Calu3 (cell line): ENCODE measurements at regions not wholly inside any gene's neighbourhood (a gene's known extent, or its start where the extent isn't known, plus 50 kb on each side); places are given as distances from the start of the nearest gene placed in this dataset.

ENCODE experiments used
- BruUV-seq: library from RNA; stranded (reverse); fragments of 400-500 nt; replicated peaks from 2 replicates; lab custom pipeline; 2021; lab: Mats Ljungman, UMichigan
- CTCF ChIA-PET: fragments of 300-600 bp; sonication (Branson Sonifier 250); formaldehyde crosslinking; loops from one replicate; lab custom pipeline; 2022; ENCODE audit warnings: antibody characterized with exemption; lab: Charles Lee
- DNase-seq: peaks from one replicate; pipeline ENCODE4 v3.0.0; 2022
- H3K27ac Mint-ChIP-seq: one replicate; pipeline ENCODE4 v1.8.0; 2022; ENCODE audit warnings: mixed read lengths; ENCODE audit not compliant: unreplicated experiment
- H3K27me3 Mint-ChIP-seq: one replicate; pipeline ENCODE4 v1.8.0; 2022; ENCODE audit warnings: mixed read lengths; ENCODE audit not compliant: unreplicated experiment
- H3K36me3 Mint-ChIP-seq: one replicate; pipeline ENCODE4 v1.8.0; 2022; ENCODE audit warnings: mild to moderate bottlenecking, moderate library complexity, mixed read lengths; ENCODE audit not compliant: insufficient read depth, unreplicated experiment
- H3K4me1 Mint-ChIP-seq: one replicate; pipeline ENCODE4 v1.8.0; 2022; ENCODE audit warnings: mild to moderate bottlenecking, low read depth, mixed read lengths; ENCODE audit not compliant: unreplicated experiment
- H3K4me3 Mint-ChIP-seq: one replicate; pipeline ENCODE4 v1.8.0; 2022; ENCODE audit warnings: mild to moderate bottlenecking, low read depth, moderate library complexity, mixed read lengths; ENCODE audit not compliant: unreplicated experiment
- H3K9me3 Mint-ChIP-seq: one replicate; pipeline ENCODE4 v1.8.0; 2022; ENCODE audit warnings: low read depth, mixed read lengths; ENCODE audit not compliant: unreplicated experiment
- intact Hi-C: fragments of 100-400 bp; cut with micrococcal nuclease; formaldehyde crosslinking; loops from one replicate; pipeline ENCODE4 v1.10.0; 2022; ENCODE audit not compliant: unreplicated experiment
- TF ChIP-seq, protein P1 (sequence below): fragments of 200-600 bp; IDR thresholded peaks from one replicate; pipeline ENCODE4 v1.8.0; 2022; ENCODE audit warnings: antibody characterized with exemption; ENCODE audit not compliant: unreplicated experiment

DNA sequence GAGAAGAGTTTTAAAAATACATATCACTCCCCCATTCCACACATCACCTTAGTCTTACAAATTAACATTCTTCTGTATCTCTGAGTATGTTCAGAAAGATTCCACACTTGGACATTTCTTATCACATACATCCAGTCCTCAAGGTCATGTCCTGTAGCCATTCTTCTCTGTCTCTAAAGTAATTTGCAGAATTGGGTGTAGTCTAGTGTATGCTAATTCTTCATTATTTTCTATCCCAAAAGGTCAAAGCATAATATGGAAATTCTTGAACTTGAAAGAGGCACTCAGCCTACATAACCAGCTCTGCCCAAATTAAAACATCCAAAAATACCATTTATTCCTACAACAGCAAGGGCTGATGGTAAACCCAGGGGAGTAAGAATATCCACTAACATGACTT, 286.0 kb downstream of the HAO1 start:
- DNase-seq: no peak
- no TSS peak for BruUV-seq
- Mint-ChIP-seq H3K4me3 (no peak overlapping the region), H3K27ac (no peak overlapping the region), H3K27me3 (peaks cover 15% of the 10 kb centered on the region), H3K9me3 (no peaks in the 10 kb centered on the region), H3K36me3 (no peaks in the 10 kb centered on the region), H3K4me1 (no peaks in the 10 kb centered on the region)
- TF ChIP-seq, protein P1, sequence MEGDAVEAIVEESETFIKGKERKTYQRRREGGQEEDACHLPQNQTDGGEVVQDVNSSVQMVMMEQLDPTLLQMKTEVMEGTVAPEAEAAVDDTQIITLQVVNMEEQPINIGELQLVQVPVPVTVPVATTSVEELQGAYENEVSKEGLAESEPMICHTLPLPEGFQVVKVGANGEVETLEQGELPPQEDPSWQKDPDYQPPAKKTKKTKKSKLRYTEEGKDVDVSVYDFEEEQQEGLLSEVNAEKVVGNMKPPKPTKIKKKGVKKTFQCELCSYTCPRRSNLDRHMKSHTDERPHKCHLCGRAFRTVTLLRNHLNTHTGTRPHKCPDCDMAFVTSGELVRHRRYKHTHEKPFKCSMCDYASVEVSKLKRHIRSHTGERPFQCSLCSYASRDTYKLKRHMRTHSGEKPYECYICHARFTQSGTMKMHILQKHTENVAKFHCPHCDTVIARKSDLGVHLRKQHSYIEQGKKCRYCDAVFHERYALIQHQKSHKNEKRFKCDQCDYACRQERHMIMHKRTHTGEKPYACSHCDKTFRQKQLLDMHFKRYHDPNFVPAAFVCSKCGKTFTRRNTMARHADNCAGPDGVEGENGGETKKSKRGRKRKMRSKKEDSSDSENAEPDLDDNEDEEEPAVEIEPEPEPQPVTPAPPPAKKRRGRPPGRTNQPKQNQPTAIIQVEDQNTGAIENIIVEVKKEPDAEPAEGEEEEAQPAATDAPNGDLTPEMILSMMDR: no peak
- intact Hi-C loops: no loop called here
- CTCF ChIA-PET: no interaction called here

DNA sequence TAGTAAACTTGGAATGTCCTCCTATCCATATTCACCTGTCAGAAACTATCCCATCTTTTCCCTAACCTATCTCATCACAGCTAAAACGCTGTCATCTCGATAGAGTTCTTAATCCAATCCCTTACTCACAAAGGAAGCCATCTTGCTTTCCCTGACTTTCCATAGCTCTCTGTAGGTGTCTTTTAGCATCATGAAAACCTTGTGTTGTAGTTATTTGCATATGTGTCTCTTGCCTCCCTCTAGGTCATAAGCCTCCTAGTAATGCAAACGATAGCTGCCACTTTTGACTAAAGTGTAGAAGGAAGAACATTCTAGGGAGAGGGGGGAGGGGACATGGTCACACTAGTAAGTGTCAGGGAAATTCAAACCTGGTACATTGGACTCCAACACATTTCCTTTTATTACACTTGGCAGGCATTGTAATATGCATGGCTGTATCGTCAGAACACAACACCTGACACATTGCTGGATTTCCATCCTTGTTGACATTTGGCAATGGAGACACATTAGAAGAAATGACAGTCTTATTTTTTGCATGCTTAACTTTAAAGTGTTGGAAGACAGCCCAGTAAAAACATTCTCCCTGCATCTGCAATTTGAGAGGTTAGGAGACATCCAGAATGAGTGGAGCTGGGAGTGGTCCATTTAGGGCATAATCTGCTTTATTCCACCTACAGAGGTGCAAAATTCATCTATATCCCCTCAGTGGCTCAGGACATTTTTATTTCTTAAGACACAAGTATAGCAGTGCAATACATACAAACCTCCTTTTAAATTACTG, 283.4 kb downstream of the HAO1 start:
- DNase-seq: no peak
- CTCF ChIA-PET: no interaction called here
- Mint-ChIP-seq H3K27ac (no peak overlapping the region), H3K27me3 (peaks cover 3% of the 10 kb centered on the region), H3K9me3 (no peaks in the 10 kb centered on the region), H3K4me3 (no peak overlapping the region), H3K36me3 (no peaks in the 10 kb centered on the region), H3K4me1 (no peaks in the 10 kb centered on the region)
- intact Hi-C loops: no loop called here
- BruUV-seq: no TSS peak
- TF ChIP-seq, protein P1: no peak

DNA sequence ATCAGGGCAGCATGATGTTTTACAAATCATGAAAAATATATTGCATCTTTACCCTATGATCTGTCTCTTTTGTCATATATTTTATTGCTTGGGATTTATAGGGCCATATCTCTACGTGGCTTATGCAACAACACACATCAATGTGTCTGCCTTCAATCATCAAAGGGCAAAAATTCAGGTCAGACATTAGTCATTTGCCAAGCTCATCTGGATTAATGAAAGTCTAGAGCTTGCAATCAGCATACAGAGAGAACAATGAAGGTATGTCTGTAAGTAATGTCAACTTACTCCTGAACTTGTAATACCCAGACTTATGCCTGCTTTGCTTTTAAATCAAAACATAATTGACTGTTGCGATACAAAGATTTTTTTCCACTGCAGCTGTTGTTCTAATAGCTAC, 282.7 kb downstream of the HAO1 start:
- intact Hi-C loops: no loop called here
- TF ChIP-seq, protein P1: no peak
- CTCF ChIA-PET: no interaction called here
- H3K4me3 Mint-ChIP-seq: no peak overlapping the region
- no peaks in the 10 kb centered on the region for H3K27me3 Mint-ChIP-seq
- no peaks in the 10 kb centered on the region for H3K36me3 Mint-ChIP-seq
- no peaks in the 10 kb centered on the region for H3K9me3 Mint-ChIP-seq
- no TSS peak for BruUV-seq
- no peak for DNase-seq
- no peak overlapping the region for H3K27ac Mint-ChIP-seq
- no peaks in the 10 kb centered on the region for H3K4me1 Mint-ChIP-seq

DNA sequence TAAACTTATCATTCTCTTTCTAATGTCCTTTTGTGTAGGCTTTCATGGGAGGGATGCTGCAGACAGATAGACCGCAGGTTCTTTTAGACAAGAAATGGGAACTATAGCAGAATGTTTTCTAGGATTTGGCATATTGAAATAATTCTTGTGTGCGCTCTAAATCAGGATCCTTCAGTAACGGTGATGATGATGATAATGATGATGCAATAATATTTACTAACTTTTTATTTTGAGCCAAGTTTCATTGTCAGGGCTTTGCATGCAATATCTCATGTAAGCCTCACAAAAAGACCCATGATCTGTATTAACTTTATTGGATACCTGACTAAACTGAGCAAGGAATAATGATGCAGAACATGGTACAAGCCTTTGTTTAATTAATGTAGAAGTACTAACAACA, 280.1 kb downstream of the HAO1 start:
- Mint-ChIP-seq H3K4me3 (no peak overlapping the region), H3K9me3 (no peaks in the 10 kb centered on the region), H3K36me3 (no peaks in the 10 kb centered on the region), H3K27me3 (no peaks in the 10 kb centered on the region), H3K4me1 (no peaks in the 10 kb centered on the region), H3K27ac (no peak overlapping the region)
- BruUV-seq: no TSS peak
- intact Hi-C loops: no loop called here
- TF ChIP-seq, protein P1: no peak
- DNase-seq: no peak
- CTCF ChIA-PET: no interaction called here
